PFSK-1 (cell line): ENCODE measurements at regions not wholly inside any gene's neighbourhood (a gene's known extent, or its start where the extent isn't known, plus 50 kb on each side); places are given as distances from the start of the nearest gene placed in this dataset.

Experiments used
- POLR2AphosphoS5 ChIP-seq: IDR thresholded peaks from 2 replicates; pipeline ENCODE4 v1.6.1; 2012; ENCODE audit warnings: low read depth, mild to moderate bottlenecking, control low read depth, low read length, moderate library complexity
- REST ChIP-seq, 2 experiments: IDR thresholded peaks; 2 replicates each; pipeline versions ENCODE4 v1.6.1 to v1.8.0; 2011 to 2012; ENCODE audit warnings: low read depth in 2 of 2, low read length in 2 of 2, control low read depth in 1 of 2, inconsistent platforms in 1 of 2, mild to moderate bottlenecking in 1 of 2, moderate library complexity in 1 of 2; ENCODE audit not compliant: insufficient read depth in 1 of 2
- SIN3A ChIP-seq: IDR thresholded peaks from 2 replicates; pipeline ENCODE4 v1.6.1; 2012; ENCODE audit warnings: mild to moderate bottlenecking, low read length, moderate library complexity, borderline replicate concordance; ENCODE audit not compliant: insufficient read depth
- TAF1 ChIP-seq: IDR thresholded peaks from 2 replicates; pipeline ENCODE4 v1.6.1; 2012; ENCODE audit warnings: low read length, control low read depth, borderline replicate concordance; ENCODE audit not compliant: insufficient read depth

DNA sequence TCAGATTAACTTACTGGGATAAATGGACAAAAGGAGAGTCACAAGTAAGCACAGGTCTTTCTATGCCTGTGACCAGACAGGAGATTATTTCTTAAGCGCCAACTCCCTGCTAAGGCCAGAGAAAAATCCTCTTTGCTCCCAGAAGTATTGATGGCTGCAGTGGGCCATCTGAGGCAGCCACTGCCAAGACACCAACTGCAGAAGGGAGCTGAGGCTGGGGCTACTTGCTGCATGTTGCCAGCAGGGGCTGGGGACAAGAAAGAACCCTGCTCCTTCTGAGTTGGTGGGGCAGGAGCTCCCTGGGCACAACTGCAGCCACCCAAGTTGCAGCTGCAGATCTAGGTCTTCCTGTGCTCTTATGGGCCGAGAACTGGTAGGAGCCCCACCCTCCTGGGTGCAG, 1075.3 kb downstream of the PCDH18 start:
- TF ChIP-seq REST (IDR thresholded peaks at IDR 0.05; ENCODE audit: insufficient read depth in 1 of 2, low read depth in 2 of 2, low read length in 2 of 2) (no peak), POLR2AphosphoS5 (no peak), TAF1 (no peak), SIN3A (no peak)
